GM12872 (cell line): ENCODE measurements at regions not wholly inside any gene's neighbourhood (a gene's known extent, or its start where the extent isn't known, plus 50 kb on each side); places are given as distances from the start of the nearest gene placed in this dataset.

Experiments used
- CTCF ChIP-seq: IDR thresholded peaks from 3 replicates; pipeline ENCODE4 v1.5.1; 2011; ENCODE audit warnings: low read depth, mild to moderate bottlenecking, low read length, moderate library complexity; ENCODE audit not compliant: insufficient read depth

GRCh38 chr13:105471673-105472072 lies 1063.8 kb downstream of the EFNB2 start:
- TF ChIP-seq CTCF, result no peak

- no peak for TF ChIP-seq CTCF
Measured at GRCh38 chr13:105466376-105466775, 1069.1 kb downstream of the EFNB2 start.

GRCh38 chr13:105465745-105466144 lies 1069.7 kb downstream of the EFNB2 start, which contains the start of gene DAOA:
Gene DAOA (plus strand): TSS chr13:105466045.
- TF ChIP-seq CTCF, result no peak

GRCh38 chr13:105465251-105465650 lies 1070.2 kb downstream of the EFNB2 start:
- TF ChIP-seq CTCF, result no peak

GRCh38 chr13:105464249-105464648 lies 1071.2 kb downstream of the EFNB2 start:
- TF ChIP-seq CTCF, result no peak

GRCh38 chr13:105463011-105463501 lies 1072.4 kb downstream of the EFNB2 start:
- no peak for TF ChIP-seq CTCF

- TF ChIP-seq CTCF, result no peak
Measured at GRCh38 chr13:105462098-105462497, 1073.4 kb downstream of the EFNB2 start.
